ENCODE measurements at regions not wholly inside any gene's neighbourhood (a gene's known extent, or its start where the extent isn't known, plus 50 kb on each side); places are given as distances from the start of the nearest gene placed in this dataset.

DNA sequence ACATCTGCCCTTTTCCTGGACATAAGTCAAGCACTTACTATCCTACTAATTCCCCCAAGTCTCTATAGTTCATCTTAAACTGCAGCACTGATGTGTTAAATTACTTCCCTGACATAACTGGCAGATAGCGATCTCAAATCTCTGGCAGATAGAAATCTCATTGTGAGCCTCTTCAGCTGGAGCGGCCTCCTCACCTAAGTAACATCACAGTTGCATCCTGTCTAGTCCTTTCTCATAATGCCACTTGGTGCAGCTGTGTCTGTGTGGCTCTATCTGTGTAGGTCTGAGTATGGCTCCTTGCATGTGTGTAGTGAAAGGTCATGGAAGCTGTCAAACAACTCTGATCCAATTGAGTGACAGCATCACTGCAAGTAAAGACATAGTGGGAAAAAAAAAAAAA, 53.6 kb upstream of the FST start:
- intact Hi-C loops (cut with micrococcal nuclease): no loop called here
- Histone ChIP-seq H3K27me3 (ENCODE audit: low read depth) (no peaks in the 10 kb centered on the region), H3K4me3 (no peak overlapping the region), H3K27ac (replicated peaks) (no peak overlapping the region), H3K4me1 (peaks cover 8% of the 10 kb centered on the region), H3K9me3 (replicated peaks) (no peaks in the 10 kb centered on the region), H3K36me3 (no peaks in the 10 kb centered on the region)
- DNase-seq: no peak
- TF ChIP-seq, protein P1, sequence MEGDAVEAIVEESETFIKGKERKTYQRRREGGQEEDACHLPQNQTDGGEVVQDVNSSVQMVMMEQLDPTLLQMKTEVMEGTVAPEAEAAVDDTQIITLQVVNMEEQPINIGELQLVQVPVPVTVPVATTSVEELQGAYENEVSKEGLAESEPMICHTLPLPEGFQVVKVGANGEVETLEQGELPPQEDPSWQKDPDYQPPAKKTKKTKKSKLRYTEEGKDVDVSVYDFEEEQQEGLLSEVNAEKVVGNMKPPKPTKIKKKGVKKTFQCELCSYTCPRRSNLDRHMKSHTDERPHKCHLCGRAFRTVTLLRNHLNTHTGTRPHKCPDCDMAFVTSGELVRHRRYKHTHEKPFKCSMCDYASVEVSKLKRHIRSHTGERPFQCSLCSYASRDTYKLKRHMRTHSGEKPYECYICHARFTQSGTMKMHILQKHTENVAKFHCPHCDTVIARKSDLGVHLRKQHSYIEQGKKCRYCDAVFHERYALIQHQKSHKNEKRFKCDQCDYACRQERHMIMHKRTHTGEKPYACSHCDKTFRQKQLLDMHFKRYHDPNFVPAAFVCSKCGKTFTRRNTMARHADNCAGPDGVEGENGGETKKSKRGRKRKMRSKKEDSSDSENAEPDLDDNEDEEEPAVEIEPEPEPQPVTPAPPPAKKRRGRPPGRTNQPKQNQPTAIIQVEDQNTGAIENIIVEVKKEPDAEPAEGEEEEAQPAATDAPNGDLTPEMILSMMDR (IDR thresholded peaks at IDR 0.05; ENCODE audit: borderline replicate concordance): no peak

DNA sequence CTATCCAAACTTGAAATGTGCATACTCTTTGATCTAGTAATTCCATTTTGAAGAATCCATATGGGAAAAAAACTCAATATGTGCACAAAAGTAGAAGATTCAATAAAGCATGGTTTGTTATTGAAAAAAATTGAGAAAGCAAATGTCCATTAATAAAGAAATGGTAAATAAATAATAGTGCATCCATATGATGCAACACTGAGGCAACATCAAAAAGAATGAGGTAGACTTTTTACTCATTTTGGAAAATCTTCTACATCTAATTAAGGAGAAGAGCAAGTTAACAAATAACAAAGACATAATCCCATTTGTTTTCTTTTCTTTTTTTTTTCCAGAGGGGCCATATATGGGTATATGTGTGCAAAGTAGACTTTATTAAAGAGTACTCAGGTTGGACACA, 52.5 kb upstream of the FST start:
- intact Hi-C loops (cut with micrococcal nuclease): no loop called here
- Histone ChIP-seq H3K4me3 (no peak overlapping the region), H3K27me3 (ENCODE audit: low read depth) (no peaks in the 10 kb centered on the region), H3K27ac (replicated peaks) (no peak overlapping the region), H3K4me1 (peaks cover 8% of the 10 kb centered on the region), H3K36me3 (no peaks in the 10 kb centered on the region), H3K9me3 (replicated peaks) (no peaks in the 10 kb centered on the region)
- DNase-seq: no peak
- TF ChIP-seq, protein P1 (IDR thresholded peaks at IDR 0.05; ENCODE audit: borderline replicate concordance): no peak

DNA sequence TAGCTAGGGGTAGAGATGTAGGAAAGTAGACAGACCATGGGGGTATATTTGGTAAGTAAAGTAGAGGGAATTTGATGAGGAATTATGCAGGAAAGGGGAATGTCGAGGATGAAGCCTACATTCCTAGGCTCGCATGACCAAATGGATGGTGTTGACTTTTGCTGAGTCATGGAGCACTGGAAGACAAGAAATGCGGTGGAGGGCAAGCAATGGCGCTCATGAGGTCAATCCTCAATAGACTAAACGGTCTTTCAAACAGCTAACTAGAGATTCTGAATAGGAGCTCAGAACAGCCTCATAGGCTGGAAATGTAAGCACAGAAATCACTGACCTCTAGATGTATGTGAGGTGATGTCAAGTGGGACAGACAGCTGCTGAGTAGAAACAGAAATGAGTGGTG, 50.7 kb upstream of the FST start:
- Histone ChIP-seq H3K27ac (replicated peaks) (no peak overlapping the region), H3K4me1 (peaks cover 6% of the 10 kb centered on the region), H3K9me3 (replicated peaks) (no peaks in the 10 kb centered on the region), H3K36me3 (no peaks in the 10 kb centered on the region), H3K27me3 (ENCODE audit: low read depth) (no peaks in the 10 kb centered on the region), H3K4me3 (no peak overlapping the region)
- no peak for DNase-seq
- TF ChIP-seq, protein P1 (IDR thresholded peaks at IDR 0.05; ENCODE audit: borderline replicate concordance): no peak
- intact Hi-C loops (cut with micrococcal nuclease): no loop called here

DNA sequence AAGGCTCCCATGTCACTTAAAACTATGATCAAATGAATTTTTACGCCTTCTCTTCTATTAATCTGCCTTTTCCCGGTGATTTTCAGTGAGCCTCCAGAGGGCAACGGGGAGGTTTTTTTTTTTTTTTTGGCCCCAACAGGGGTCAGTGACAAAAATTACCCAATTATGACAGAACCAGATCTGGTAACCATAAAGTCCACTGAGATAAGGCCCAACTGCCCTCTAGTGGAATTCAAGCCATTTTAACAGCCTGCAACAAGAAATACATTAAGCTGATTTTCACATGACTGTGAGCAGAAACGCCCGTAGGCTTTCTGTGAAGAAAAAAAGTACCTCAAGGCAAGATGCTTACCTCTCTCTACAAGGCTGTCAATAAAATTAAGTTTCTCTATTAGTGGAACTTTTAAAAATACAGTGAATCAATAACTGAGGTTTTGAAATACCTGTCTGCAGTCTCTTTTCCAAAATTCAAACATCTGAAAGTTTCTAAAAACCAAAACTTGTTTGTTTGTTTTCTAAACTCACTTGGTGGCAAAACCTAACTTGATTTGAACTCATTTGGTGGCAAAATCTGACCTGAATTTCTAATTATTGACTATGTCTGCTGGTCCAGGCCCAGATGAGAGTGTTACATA, 49.7 kb upstream of the FST start:
- Histone ChIP-seq H3K4me1 (no peaks in the 10 kb centered on the region), H3K27ac (replicated peaks) (no peak overlapping the region), H3K27me3 (ENCODE audit: low read depth) (no peaks in the 10 kb centered on the region), H3K9me3 (replicated peaks) (no peaks in the 10 kb centered on the region), H3K4me3 (no peak overlapping the region), H3K36me3 (no peaks in the 10 kb centered on the region)
- intact Hi-C loops (cut with micrococcal nuclease): no loop called here
- TF ChIP-seq, protein P1 (IDR thresholded peaks at IDR 0.05; ENCODE audit: borderline replicate concordance): peak; percentile 55
- DNase-seq: no peak

Measured in left ventricle myocardium inferior (tissue), 1 donor.